HG03159 (cell line): ENCODE measurements at regions not wholly inside any gene's neighbourhood (a gene's known extent, or its start where the extent isn't known, plus 50 kb on each side); places are given as distances from the start of the nearest gene placed in this dataset.

Experiments
- ATAC-seq: cut with Tn5 transposase; IDR thresholded peaks from one replicate; pipeline ENCODE4 v1.9.1; 2021; ENCODE audit warnings: mild to moderate bottlenecking, moderate library complexity; ENCODE audit not compliant: unreplicated experiment

GRCh38 chr4:56286763-56287162, 100.5 kb downstream of the AASDH start:
- ATAC-seq: no peak

GRCh38 chr4:56283375-56283774, 103.9 kb downstream of the AASDH start:
- ATAC-seq: no peak

DNA sequence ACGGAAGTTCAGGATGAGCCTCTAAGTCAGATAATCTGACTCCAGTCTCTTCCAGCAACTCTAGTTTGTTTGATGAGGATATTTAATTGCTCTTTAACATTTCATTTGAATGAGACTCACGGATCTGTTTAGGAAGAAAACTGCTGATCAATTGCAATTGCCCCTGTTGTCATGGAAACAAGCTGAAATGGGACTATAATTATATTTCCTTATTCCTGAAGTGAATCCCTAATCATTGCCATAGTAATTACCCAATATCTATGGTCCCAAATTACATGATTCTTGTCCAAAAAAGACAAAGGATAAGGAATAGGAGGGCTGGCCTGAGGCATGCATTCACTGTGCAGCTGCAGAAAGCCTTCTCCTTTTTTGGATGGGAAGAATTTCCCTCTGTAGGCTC, 105.3 kb downstream of the AASDH start:
- no peak for ATAC-seq

GRCh38 chr4:56276547-56276946, 110.7 kb downstream of the AASDH start:
- no peak for ATAC-seq

GRCh38 chr4:56273391-56273790, 113.9 kb downstream of the AASDH start:
- no peak for ATAC-seq

DNA sequence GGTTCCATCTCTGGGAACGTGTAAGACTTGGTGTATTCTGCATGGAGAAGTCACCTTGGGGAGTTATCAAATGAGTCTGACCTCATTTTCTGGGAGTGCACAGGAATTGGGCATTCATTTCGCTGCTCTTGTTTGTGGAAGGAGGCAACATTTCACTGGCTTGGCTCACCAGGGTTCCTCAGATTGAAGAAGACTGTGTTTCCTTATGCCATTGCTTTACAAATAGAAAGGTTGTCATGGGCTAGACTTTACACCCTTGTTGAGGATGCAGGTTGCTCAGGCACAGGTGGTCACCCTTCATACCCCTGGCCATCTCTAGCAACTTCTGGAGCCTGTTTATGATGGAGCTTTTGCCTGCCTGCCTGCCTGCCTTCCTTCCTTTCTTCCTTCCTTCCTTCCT, 114.4 kb downstream of the AASDH start:
- ATAC-seq: no peak

GRCh38 chr4:56272003-56272402, 115.3 kb downstream of the AASDH start:
- ATAC-seq: no peak

- ATAC-seq: no peak
Measured at GRCh38 chr4:56271131-56271530, 116.2 kb downstream of the AASDH start.

- no peak for ATAC-seq
Measured at GRCh38 chr4:56267558-56267957, 119.7 kb downstream of the AASDH start.

- ATAC-seq: no peak
Measured at GRCh38 chr4:56264873-56265272, 122.4 kb downstream of the AASDH start.

DNA sequence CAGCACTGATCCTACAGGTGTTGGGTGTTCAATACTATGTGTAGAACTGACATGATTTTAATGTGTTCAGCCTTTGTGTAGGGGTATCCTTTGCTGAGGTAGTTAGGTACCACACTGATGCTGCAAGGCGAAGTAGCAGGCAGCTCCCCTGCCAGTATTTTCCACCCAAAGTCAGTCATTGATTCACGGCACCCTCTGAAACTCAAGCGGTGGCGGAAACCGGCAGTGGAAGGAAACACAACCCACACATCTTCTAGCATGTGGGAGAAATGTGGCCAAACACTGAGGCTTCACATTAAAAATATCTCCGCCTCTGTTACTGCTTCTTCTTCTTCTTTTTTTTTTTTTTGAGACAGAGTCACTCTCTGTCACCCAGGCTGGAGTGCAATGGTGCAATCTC, 126.3 kb downstream of the AASDH start:
- ATAC-seq: no peak

GRCh38 chr4:56260320-56260719, 127.0 kb downstream of the AASDH start:
- ATAC-seq: no peak

- no peak for ATAC-seq
Measured at GRCh38 chr4:56259655-56260054, 127.6 kb downstream of the AASDH start.

- no peak for ATAC-seq
Measured at GRCh38 chr4:56255820-56256219, 131.5 kb downstream of the AASDH start.

DNA sequence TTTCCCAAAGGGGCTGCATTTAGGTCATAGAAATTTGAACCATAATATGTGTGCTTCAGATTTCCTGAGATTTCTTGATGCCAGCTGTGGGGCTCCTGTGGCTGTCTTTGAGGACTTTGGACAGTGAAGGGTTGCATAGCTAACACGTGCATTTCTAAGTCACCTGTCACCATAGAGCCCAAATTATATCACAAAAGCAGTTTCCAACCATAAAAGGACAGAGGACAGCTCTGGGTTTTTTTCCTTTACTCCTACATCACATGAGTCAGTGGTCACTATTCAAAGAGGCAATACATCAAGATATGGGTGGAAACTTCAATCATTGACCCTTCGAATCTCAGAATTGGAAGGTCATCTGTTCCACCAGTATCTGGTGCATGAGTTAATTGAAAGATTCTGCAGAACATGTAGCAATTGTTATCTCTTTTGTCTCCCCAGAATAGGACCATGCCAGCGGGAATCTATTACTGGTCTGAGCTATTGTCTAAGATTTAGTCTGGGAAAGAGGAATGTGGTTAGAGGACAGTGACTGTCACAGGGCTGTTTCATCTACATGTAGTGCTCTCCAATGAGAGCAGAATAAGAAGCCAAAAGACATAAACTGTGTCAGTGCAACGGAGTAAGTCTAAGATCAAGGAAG, 133.5 kb downstream of the AASDH start:
- no peak for ATAC-seq

DNA sequence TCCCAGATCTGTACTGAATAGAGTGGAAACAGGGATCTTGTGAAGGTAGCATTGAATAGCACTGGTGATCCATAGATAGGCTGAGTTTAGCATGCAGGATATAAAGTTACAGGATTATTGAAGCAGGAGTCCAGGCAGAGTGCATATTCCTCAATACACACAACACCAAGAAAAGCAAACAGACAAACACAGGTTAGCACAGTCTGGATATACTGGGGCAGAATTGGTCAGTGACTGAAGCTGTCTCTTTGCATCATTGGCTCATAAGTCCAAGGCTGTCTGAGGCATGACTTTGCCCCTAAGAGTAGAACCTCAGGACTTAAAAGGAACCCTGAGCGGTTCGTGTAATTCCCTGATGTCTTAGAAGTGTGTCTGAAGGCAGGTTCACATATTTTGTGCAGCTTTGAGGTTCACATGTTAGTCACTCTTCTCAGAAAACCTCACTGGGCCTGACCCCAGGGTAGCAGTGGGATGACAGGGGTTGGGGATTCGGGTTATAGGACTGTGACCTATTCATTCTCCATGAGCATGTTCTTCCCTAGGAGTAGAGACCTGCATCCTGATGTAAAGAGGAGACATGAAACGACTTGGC, 134.6 kb downstream of the AASDH start:
- no peak for ATAC-seq

- no peak for ATAC-seq
Measured at GRCh38 chr4:56251556-56251955, 135.7 kb downstream of the AASDH start.

- no peak for ATAC-seq
Measured at GRCh38 chr4:56250776-56251175, 136.5 kb downstream of the AASDH start.

DNA sequence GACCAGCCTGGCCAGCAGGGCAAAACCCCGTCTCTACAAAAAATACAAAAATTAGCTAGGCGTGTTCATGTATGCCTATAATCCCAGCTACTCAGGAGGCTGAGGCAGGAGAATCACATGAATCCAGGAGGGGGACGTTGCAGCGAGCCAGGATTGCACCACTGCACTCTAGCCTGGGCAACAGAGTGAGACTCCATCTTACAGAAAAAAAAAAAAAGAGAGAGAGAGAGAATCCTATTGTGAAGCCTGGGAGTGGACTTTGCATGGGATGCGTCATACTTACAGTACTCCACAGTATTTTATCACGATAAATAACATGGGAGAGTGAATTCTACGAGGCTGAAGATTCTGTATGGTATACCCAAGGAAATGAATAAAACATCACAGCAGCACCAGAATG, 139.6 kb downstream of the AASDH start:
- ATAC-seq: no peak

- no peak for ATAC-seq
Measured at GRCh38 chr4:56246233-56246610, 141.1 kb downstream of the AASDH start.

GRCh38 chr4:56245547-56246232, 141.6 kb downstream of the AASDH start:
- ATAC-seq: no peak

DNA sequence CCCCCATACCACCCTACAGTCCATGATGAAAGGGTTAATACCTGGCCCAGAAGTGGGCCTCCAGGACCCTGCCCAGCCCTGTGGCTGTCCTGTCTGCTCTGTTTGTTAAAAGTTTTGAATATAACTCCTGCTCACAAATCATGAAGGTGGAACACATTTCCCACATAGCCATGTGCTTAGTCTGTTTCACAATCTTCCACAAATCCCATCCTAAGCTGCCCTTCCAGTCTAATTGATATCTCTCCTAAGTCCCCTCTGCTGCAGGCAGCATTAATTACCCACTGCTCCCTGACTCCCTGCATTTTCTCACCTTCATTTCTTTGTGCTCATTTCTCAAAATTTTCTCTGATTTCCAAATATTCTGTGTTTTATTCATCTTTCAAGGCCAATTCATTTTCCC, 142.6 kb downstream of the AASDH start:
- ATAC-seq: no peak

DNA sequence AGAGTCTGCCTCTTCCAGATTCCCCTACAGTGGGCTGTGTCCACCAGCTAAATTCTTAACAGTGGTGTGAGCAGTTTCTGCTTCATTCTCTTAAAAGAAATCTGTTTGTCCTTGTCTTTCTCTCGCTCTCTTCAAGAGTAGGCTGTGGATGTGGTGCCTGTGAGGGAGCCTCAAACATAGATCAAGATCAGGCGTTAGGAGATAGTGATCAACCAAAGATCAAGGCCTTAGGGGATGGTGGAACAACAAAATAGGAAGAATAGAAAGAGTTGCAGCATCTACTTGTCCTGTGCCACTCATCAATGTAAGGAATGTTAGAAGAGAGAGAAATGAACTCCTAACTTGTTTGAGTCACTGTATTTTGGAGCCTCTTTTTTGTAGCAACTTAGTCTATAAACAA, 144.2 kb downstream of the AASDH start:
- no peak for ATAC-seq
